HG03565 (cell line): ENCODE measurements at regions not wholly inside any gene's neighbourhood (a gene's known extent, or its start where the extent isn't known, plus 50 kb on each side); places are given as distances from the start of the nearest gene placed in this dataset.

Experiments used
- ATAC-seq: cut with Tn5 transposase; IDR thresholded peaks from one replicate; pipeline ENCODE4 v1.9.1; 2021; ENCODE audit warnings: mild to moderate bottlenecking, moderate library complexity; ENCODE audit not compliant: unreplicated experiment

- ATAC-seq = no peak
These were observed 268.1 kb upstream of the RTL1 start for GRCh38 chr14:101171650-101172049.

DNA sequence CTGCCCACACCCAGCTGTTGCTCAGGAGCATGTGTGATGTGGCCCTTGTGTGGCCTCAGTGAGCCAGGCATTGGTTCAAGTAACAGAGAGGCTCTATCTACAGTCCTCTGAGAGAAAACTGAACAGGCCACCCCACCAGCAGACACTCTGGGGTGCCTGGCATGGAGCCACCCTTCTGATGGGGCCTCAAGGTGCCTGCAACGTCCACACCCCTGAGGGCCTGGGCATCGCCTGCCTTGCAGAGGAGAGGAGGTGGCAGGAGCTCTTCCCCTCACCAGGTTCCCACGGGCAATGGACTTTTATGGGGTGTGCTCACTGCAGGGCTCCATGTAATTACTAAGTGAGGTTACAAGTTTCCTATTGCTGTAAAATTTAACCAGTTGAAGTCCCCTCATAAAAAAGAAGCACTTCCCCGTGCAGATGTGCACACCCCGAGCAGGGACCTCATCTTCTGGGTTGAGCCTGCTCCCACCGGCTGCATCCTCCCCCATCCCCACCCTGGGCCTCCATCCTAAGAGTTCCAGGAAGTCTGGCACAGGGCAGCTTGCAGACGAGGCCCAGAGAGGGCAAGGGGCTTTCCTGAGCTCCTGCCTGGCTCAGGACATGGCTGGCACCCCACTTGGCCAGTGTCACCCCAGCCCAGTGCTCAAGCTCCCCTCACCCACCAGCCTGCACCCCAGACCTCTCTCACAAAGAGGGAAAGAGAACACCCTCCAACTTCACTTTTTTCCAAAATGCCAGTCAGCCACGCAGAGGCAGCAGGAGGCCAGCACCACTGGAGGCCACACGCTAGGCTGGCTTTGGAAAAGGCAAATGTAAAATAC, 270.4 kb upstream of the RTL1 start:
- ATAC-seq = no peak

DNA sequence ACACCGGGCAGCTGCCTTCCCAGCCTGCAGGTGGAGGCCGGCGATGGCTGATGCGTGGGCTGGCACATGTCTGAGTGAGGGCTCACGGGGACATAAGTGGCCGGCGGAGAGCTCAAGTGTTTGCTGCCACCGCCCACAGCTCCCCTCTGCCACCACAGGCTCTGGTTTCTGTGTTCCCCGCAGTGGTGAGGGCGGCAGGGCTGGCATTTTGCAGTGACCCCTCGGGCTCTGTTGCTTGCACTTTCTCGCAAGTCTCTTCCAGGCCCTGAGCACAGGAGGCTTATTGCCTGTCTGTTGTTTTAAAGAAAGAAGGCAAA, 271.0 kb upstream of the RTL1 start:
- ATAC-seq = no peak

- no peak for ATAC-seq
These were observed 271.6 kb upstream of the RTL1 start for GRCh38 chr14:101174980-101175606.

- no peak for ATAC-seq
These were observed 272.4 kb upstream of the RTL1 start for GRCh38 chr14:101175731-101176534.

- ATAC-seq = no peak
These were observed 273.1 kb upstream of the RTL1 start for GRCh38 chr14:101176535-101177205.

GRCh38 chr14:101177301-101177971, 273.9 kb upstream of the RTL1 start:
- no peak for ATAC-seq

DNA sequence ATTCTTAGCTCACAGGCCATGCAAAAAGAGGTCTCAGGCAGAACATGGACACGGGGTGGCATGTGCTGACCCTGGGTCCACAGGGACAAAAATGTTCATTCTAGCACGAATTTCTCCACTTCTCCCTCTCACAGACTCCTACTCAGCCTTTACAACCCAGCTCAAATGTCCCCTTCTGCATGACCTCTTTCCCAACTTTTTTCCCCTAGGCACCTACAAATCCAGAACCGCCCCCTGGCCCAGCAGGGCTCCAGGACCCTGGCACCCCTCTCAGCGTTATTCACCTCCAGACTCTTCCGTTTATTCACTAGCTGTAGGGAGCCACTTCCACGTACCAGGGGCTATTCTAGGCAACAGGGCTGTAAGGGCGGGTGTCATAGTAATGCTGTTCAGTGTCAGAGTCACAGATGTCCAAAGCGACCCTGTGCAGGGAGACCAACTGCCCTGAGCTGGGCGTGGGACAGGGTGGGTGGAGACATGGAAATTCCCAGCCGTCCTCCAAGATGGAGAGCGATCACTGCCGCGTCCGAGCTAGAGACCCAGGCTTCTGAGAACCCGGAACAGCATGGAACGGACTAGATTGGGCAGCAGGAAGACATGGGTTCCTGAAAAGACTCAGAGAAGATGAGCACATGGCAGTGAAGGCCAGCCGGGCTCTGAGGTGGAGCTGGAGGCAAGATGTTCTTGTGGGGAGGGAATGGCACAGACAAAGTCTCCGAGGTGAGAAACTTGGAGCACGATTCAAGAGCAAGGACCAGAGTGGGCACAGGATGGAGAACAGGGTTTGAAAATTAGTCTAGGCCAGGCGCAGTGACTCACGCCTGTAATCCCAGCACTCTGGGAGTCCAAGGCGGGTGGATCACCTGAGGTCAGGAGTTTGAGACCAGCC, 274.9 kb upstream of the RTL1 start:
- ATAC-seq = no peak

DNA sequence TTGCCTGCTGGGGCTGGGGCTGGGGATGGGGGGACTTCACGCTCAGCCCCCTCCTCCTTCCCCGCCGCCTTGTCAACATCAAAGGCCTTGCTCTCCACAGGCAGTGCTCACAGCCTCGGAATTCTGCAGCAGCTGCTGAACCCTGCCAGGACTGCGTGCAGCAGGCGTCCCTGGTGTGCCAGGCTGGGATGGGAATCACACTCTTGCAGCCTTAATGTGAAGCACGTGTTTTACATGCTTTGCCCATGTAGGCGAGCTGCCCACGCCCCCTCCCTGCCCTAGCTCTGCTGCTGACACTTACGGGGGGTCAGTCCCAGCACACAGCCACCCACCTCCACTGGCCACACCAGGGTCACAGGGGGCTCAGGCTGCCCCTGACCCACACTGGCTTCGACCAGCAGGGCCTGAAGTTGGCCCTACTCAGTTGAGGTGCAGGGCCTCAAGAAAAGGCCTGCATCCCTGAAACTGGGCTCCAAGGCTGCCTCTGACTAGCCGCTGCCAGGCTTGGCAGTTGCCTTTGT, 276.2 kb upstream of the RTL1 start:
- no peak for ATAC-seq

DNA sequence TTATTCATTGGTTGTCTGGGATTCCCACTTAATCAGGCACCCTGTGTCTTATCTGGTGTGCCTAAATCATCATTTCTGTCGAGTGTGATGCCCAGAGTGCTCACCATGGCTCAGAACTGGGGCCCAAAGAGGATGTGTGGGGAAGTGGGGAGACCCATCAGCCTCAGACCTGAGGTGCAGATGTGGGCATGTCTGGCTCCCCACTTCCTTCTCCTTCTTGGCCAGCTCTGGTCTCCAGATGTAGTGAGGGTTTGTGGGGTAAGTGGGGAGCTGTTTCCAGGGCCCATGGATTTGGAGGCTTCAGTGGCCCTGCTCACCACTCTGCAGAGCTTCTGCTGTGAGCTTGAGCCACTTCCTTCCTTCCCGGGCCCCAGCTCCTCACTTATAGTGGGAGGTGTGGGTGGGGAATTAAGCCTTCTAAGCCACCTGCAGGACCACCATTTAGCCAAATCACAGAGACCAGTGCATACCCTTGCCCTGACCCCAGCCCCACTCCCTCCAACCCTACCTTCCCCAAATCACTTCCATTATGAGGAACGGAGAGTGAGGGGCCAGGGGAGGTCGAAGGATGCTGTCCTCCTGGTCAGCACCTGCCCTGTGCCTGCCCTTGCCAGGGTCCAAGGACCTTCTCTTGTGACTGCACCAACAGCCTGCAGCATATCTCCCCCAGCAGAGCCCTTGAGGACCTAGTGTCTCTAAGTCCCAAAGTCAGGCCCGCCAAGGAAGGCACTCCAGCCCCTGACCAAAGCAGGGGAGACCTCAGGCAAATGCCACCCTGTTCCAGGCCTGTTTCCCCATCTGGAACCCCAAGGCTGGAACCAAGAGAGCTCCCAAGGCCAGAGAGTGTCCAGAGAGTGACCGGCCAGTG, 278.2 kb upstream of the RTL1 start:
- ATAC-seq = no peak

- ATAC-seq = no peak
These were observed 279.0 kb upstream of the RTL1 start for GRCh38 chr14:101182476-101182875.

DNA sequence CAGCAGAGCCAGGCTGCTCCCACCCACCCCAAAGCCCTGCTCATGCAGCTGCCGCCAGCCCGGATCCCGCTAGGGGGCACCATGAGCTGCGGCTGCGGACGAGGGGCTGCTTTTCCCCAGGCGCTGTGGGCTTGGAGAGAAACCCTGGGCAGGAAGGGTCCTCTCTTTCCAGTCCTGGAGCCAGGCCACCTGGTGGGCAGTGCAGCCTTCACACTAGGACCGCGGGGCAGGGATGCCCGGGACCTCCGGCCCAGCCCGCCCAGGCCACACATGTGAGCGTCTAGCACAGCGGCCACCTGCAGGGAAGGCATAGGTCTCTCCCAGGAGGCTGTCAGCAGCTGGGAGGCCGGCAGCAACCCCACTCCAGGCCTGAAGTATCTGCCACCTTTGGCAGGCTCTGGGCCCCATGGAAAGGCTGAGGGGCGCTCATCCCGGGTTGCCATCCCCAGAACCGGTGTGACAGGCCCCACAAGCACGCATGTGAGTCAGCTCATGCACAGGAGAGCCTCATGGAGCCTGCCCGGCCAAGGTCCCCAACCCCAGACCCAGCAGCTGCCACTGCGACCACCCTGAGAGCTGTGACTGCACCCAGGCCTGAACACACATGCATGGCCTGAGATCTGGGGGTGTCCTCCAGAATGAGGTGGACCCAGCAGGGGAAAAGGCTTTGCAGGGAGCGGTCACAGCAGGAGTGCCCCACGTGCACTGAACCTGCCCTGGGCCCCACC, 280.0 kb upstream of the RTL1 start:
- no peak for ATAC-seq

- ATAC-seq = no peak
These were observed 280.6 kb upstream of the RTL1 start for GRCh38 chr14:101184104-101184455.

GRCh38 chr14:101184572-101184971, 281.1 kb upstream of the RTL1 start:
- ATAC-seq = no peak

DNA sequence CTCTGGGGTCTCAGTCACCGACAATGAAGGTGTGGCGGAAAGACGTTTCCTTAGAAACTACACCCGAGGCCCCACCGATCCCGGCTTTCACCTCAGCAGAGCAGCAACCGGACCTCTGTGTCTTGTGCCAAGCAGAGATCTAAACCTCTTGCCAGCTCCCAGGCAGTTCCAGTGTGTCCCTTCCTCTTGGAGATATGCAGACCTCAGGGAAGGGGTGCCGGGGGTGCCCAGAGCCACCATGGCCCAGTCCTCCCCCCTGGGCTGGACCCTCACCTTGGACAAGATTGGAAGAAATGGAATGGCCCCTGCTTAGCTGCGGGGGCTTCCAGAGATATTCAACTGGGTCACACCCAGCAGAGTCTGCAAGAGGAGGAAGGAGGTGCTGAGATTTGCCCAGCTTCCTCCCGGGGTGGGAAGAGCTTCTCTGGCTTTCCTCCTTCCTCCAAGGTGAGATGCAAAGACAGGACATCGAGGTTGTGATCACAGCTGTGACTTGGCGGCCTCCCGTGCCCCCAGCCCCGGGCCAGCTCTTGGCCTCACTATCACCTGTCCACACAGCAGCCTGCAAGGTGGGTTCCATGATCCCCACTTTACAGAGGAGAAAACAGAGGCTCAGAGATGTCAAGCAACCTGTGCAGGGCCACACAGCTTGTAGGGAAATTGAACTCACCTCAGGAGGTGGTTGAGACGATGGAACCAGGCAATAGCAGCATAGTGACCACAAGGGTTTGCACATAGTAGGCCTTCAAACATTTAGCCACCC, 281.7 kb upstream of the RTL1 start:
- no peak for ATAC-seq

- no peak for ATAC-seq
These were observed 282.4 kb upstream of the RTL1 start for GRCh38 chr14:101185946-101186345.

DNA sequence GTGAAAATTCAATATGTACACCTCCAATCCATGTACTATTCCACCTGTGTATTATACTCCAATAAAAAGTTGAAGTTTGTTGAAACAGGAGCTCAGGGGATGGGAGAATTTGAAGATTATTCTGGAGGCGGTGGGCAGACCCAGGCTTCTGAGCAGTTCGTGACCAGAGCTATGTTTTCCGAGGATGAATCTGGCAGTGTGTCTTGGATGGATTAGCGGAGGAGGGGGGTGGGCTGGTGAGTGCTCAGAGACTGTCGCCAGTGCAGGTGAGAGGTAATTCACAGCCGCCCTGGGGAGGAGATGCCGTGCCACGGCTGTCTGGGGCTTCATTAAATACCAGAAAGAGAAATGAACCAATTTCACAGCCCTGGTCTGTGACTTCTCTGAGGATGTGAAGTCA, 283.0 kb upstream of the RTL1 start:
- no peak for ATAC-seq
